ENCODE measurements at regions not wholly inside any gene's neighbourhood (a gene's known extent, or its start where the extent isn't known, plus 50 kb on each side); places are given as distances from the start of the nearest gene placed in this dataset.

DNA sequence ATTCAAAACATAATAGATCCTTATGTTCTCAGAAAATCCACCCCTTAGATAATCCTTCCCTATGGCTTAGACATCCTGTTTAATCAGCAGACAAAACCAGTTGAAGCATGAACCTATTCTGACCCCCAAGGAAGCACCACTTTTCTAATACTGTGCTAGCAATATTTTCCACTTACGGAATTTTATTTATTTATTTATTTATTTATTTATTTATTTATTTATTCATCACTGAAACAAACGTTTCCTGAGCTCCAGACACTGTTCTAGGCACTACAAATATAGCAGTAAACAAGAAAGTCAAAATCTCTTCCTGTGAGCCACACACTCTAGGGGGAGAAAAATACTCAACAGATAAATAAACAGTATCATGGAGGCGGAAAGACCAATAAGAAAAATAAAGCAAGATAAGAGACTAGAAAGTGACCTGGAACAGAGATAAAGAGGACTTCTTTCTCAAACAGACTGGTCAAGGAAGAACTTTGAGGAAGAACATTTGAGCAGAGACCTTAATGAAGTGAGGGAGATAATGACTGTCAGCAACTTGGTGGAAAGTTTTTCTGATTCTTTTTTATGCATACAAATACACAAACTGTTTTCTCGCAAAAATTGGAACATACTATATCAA lies 145.5 kb upstream of the POGK start:
- H3K36me3 ChIP-seq (ENCODE audit: control insufficient read depth in 1 of 2, insufficient read depth in 2 of 2, low read length in 2 of 2) = no peaks in the 10 kb centered on the region
- no peaks in the 10 kb centered on the region for H3K79me2 ChIP-seq (ENCODE audit: insufficient read depth, low read length)
- no peaks in the 10 kb centered on the region for H3K4me1 ChIP-seq (ENCODE audit: control insufficient read depth in 1 of 2, insufficient read depth in 2 of 2, low read length in 2 of 2)
- no peak for ATAC-seq
- H3K9ac ChIP-seq (ENCODE audit: low read length) = no peak overlapping the region
- no peak overlapping the region for H3K27ac ChIP-seq (ENCODE audit: low read depth, low read length)
- H3K27me3 ChIP-seq (ENCODE audit: insufficient read depth, low read length) = no peaks in the 10 kb centered on the region
- no peaks in the 10 kb centered on the region for H3K9me3 ChIP-seq (ENCODE audit: control insufficient read depth in 1 of 2, insufficient read depth in 1 of 2, low read depth in 1 of 2, low read length in 2 of 2)
- H3K9me2 ChIP-seq (ENCODE audit: insufficient read depth) = no peaks in the 10 kb centered on the region
- ChIA-PET CTCF (no interaction called here), POLR2A (no interaction called here), RAD21 (ENCODE audit: low non-redundant PET in 1 of 2, low total read pairs in 2 of 2, uncharacterized antibody in 2 of 2, unreplicated experiment in 2 of 2) (no interaction called here)
- DNase-seq (ENCODE audit: low read depth, low spot score) = no peak
- no peak overlapping the region for H3K4me3 ChIP-seq (replicated peaks in 1 of 2; ENCODE audit: low read depth in 1 of 2, low read length in 2 of 2)
- no peaks in the 10 kb centered on the region for H4K20me1 ChIP-seq (ENCODE audit: insufficient read depth)
- BruUV-seq (replicated peaks) = no TSS peak
- no peak for TF ChIP-seq POLR2AphosphoS5 (IDR thresholded peaks at IDR 0.05; ENCODE audit: low read depth, low read length)
- no peak for TF ChIP-seq ELF1 (IDR thresholded peaks at IDR 0.05; ENCODE audit: borderline replicate concordance, low read depth)
- TF ChIP-seq FOSL1 (IDR thresholded peaks at IDR 0.05; ENCODE audit: low read depth) = no peak
- no peak for TF ChIP-seq CEBPB (IDR thresholded peaks at IDR 0.05; ENCODE audit: low read depth)
- no peak for TF ChIP-seq YY1 (IDR thresholded peaks at IDR 0.05; ENCODE audit: extremely low read depth, insufficient replicate concordance, low read depth, low read length)
- TF ChIP-seq SRF (IDR thresholded peaks at IDR 0.05; ENCODE audit: low read depth) = no peak
- TF ChIP-seq, protein P1, sequence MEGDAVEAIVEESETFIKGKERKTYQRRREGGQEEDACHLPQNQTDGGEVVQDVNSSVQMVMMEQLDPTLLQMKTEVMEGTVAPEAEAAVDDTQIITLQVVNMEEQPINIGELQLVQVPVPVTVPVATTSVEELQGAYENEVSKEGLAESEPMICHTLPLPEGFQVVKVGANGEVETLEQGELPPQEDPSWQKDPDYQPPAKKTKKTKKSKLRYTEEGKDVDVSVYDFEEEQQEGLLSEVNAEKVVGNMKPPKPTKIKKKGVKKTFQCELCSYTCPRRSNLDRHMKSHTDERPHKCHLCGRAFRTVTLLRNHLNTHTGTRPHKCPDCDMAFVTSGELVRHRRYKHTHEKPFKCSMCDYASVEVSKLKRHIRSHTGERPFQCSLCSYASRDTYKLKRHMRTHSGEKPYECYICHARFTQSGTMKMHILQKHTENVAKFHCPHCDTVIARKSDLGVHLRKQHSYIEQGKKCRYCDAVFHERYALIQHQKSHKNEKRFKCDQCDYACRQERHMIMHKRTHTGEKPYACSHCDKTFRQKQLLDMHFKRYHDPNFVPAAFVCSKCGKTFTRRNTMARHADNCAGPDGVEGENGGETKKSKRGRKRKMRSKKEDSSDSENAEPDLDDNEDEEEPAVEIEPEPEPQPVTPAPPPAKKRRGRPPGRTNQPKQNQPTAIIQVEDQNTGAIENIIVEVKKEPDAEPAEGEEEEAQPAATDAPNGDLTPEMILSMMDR (IDR thresholded peaks at IDR 0.05 in 2 of 3, conservative IDR thresholded peaks at IDR 0.05 in 1 of 3; ENCODE audit: borderline replicate concordance in 1 of 3, insufficient read depth in 1 of 3, low read depth in 2 of 3, low read length in 2 of 3) = no peak
- TF ChIP-seq, protein P2, sequence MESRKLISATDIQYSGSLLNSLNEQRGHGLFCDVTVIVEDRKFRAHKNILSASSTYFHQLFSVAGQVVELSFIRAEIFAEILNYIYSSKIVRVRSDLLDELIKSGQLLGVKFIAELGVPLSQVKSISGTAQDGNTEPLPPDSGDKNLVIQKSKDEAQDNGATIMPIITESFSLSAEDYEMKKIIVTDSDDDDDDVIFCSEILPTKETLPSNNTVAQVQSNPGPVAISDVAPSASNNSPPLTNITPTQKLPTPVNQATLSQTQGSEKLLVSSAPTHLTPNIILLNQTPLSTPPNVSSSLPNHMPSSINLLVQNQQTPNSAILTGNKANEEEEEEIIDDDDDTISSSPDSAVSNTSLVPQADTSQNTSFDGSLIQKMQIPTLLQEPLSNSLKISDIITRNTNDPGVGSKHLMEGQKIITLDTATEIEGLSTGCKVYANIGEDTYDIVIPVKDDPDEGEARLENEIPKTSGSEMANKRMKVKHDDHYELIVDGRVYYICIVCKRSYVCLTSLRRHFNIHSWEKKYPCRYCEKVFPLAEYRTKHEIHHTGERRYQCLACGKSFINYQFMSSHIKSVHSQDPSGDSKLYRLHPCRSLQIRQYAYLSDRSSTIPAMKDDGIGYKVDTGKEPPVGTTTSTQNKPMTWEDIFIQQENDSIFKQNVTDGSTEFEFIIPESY (IDR thresholded peaks at IDR 0.05; ENCODE audit: extremely low read depth, insufficient replicate concordance, low read length) = no peak
- no peak for TF ChIP-seq ZNF274 (IDR thresholded peaks at IDR 0.05; ENCODE audit: low read depth, low read length)
- TF ChIP-seq EGR1 (IDR thresholded peaks at IDR 0.05; ENCODE audit: low read depth) = no peak
- TF ChIP-seq, protein P3, sequence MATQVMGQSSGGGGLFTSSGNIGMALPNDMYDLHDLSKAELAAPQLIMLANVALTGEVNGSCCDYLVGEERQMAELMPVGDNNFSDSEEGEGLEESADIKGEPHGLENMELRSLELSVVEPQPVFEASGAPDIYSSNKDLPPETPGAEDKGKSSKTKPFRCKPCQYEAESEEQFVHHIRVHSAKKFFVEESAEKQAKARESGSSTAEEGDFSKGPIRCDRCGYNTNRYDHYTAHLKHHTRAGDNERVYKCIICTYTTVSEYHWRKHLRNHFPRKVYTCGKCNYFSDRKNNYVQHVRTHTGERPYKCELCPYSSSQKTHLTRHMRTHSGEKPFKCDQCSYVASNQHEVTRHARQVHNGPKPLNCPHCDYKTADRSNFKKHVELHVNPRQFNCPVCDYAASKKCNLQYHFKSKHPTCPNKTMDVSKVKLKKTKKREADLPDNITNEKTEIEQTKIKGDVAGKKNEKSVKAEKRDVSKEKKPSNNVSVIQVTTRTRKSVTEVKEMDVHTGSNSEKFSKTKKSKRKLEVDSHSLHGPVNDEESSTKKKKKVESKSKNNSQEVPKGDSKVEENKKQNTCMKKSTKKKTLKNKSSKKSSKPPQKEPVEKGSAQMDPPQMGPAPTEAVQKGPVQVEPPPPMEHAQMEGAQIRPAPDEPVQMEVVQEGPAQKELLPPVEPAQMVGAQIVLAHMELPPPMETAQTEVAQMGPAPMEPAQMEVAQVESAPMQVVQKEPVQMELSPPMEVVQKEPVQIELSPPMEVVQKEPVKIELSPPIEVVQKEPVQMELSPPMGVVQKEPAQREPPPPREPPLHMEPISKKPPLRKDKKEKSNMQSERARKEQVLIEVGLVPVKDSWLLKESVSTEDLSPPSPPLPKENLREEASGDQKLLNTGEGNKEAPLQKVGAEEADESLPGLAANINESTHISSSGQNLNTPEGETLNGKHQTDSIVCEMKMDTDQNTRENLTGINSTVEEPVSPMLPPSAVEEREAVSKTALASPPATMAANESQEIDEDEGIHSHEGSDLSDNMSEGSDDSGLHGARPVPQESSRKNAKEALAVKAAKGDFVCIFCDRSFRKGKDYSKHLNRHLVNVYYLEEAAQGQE (IDR thresholded peaks at IDR 0.05; ENCODE audit: low read depth) = no peak
- no peak for TF ChIP-seq SP1 (IDR thresholded peaks at IDR 0.05; ENCODE audit: low read depth)
- no peak for TF ChIP-seq EZH2 (IDR thresholded peaks at IDR 0.05)
- no peak for TF ChIP-seq SIN3A (IDR thresholded peaks at IDR 0.05; ENCODE audit: low read depth)
- no peak for TF ChIP-seq ZFX (IDR thresholded peaks at IDR 0.05)
- TF ChIP-seq TCF7L2 (IDR thresholded peaks at IDR 0.05; ENCODE audit: borderline replicate concordance, extremely low read depth, insufficient read depth, insufficient read length) = no peak
- no peak for TF ChIP-seq EZH2phosphoT487 (IDR thresholded peaks at IDR 0.05; ENCODE audit: borderline replicate concordance)
- no peak overlapping the region for H3K4me2 ChIP-seq (ENCODE audit: low read length)
- intact Hi-C loops (cut with micrococcal nuclease) = no loop called here
- no peak overlapping the region for H2AFZ ChIP-seq (ENCODE audit: low read depth, low read length, poor library complexity, severe bottlenecking)
